H7 (cell line): ENCODE measurements at regions not wholly inside any gene's neighbourhood (a gene's known extent, or its start where the extent isn't known, plus 50 kb on each side); places are given as distances from the start of the nearest gene placed in this dataset.

Experiments used
- DNase-seq: peaks from one replicate; pipeline ENCODE4 v3.0.0; 2012
- H3K27me3 ChIP-seq: 2 replicates; pipeline ENCODE4 v1.6.0; 2011; ENCODE audit warnings: mild to moderate bottlenecking, low read length; ENCODE audit not compliant: control insufficient read depth, insufficient read depth
- H3K36me3 ChIP-seq: replicated peaks from 2 replicates; pipeline ENCODE4 v1.5.1; 2011; ENCODE audit warnings: low read length; ENCODE audit not compliant: control insufficient read depth, insufficient read depth
- H3K4me3 ChIP-seq: 2 replicates; pipeline ENCODE4 v1.5.1; 2011; ENCODE audit warnings: low read depth, mild to moderate bottlenecking, control low read depth, low read length, moderate library complexity; ENCODE audit not compliant: insufficient read depth

DNA sequence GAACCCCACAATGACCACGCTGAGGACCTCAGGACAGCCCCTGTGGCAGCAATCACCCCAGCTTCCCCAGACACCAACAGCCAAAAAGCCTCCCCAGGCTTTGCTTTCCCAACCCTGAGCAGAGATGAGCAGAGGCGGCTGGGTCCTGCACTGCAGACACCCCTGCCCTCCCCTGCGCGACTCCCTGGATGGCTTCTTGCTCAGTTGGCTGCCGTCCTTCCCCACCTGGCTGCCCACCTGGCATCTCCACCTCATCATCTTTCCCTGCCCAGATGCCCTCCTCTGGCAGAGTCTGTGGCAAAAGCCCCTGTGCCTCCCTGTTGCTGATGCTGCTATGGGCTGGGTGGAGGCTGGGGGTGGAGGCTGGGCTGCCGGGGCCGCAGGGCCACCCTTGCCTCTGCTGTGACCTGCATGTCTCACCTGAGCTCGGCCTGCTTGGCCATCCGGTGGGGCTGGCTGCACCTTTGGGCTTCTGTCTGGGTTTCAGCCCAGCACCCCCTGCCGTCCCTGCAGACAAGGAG lies 567.7 kb downstream of the TCERG1L start:
- Histone ChIP-seq H3K27me3 (no peaks in the 10 kb centered on the region), H3K4me3 (no peak overlapping the region), H3K36me3 (no peaks in the 10 kb centered on the region)
- DNase-seq: no peak

DNA sequence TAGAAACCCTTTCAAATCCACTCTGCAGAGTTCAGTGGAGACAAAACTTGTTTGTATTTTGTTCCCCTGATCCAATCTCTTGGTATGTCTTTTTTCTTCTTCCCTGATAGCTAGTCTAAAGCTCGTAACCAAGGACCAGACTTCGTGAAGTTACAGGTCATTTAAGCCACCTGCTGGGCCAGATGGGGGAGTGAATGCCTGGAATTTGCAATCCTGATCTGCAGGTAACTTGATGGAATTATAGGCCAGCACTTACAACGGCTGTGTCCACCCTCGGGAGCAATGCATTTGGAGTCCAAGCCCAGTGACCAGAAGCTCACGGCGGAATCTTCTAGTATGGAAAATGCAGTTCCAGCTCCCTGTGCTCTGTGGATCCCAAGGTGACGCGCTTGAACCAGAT lies 566.9 kb downstream of the TCERG1L start:
- no peak for DNase-seq
- Histone ChIP-seq H3K36me3 (no peaks in the 10 kb centered on the region), H3K27me3 (no peaks in the 10 kb centered on the region), H3K4me3 (no peak overlapping the region)

DNA sequence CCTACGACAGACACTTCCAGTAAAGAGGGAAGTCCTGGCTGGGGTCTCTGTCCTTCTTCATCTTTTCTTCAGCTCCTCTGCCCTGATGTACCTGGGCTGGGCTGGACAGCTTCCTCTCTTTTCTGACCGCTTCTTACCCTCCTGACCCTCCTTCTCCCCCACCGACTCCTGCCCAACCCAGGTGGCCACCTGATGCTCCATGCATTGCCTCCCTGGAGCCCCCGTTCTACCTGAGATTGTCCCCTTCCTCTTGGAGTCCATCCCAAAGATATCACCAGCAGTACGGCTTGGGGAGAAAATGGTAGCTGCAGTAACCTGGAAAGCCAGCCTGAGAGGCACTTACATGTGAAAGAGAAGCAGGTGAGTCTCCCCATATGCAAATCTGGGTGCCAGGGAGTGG lies 566.3 kb downstream of the TCERG1L start:
- Histone ChIP-seq H3K4me3 (no peak overlapping the region), H3K36me3 (no peaks in the 10 kb centered on the region), H3K27me3 (no peaks in the 10 kb centered on the region)
- DNase-seq: no peak

GRCh38 chr10:130745821-130746220 lies 565.7 kb downstream of the TCERG1L start:
- no peak for DNase-seq
- Histone ChIP-seq H3K4me3 (no peak overlapping the region), H3K36me3 (no peaks in the 10 kb centered on the region), H3K27me3 (no peaks in the 10 kb centered on the region)

GRCh38 chr10:130746311-130746710 lies 565.2 kb downstream of the TCERG1L start:
- no peaks in the 10 kb centered on the region for H3K36me3 ChIP-seq
- no peak overlapping the region for H3K4me3 ChIP-seq
- H3K27me3 ChIP-seq: no peaks in the 10 kb centered on the region
- DNase-seq: no peak

GRCh38 chr10:130747356-130747755 lies 564.2 kb downstream of the TCERG1L start:
- no peak for DNase-seq
- Histone ChIP-seq H3K36me3 (no peaks in the 10 kb centered on the region), H3K4me3 (no peak overlapping the region), H3K27me3 (no peaks in the 10 kb centered on the region)

DNA sequence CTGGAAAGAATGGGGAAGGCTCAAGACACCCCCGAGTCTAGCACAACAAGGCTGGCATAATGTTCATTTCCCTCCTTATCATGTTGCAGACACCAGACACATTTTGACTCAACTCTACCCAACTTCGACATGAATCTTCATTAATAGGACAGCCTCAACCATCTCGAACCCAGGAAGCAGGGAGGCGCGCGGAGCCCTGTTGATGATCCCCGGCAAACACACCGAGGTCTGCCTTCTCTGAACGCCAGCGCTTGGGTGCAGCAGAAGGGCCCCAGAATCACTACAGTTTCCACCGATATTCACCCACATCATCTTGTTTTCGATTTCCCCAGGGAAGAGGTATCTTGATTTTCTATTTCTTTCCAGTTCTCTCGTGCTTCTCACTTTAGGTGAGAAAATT lies 563.6 kb downstream of the TCERG1L start:
- no peak for DNase-seq
- no peak overlapping the region for H3K4me3 ChIP-seq
- no peaks in the 10 kb centered on the region for H3K27me3 ChIP-seq
- H3K36me3 ChIP-seq: no peaks in the 10 kb centered on the region

- H3K4me3 ChIP-seq: no peak overlapping the region
- no peaks in the 10 kb centered on the region for H3K27me3 ChIP-seq
- H3K36me3 ChIP-seq: no peaks in the 10 kb centered on the region
- no peak for DNase-seq
Observed at GRCh38 chr10:130748409-130749057, 563.0 kb downstream of the TCERG1L start.

- Histone ChIP-seq H3K36me3 (no peaks in the 10 kb centered on the region), H3K4me3 (no peak overlapping the region), H3K27me3 (no peaks in the 10 kb centered on the region)
- no peak for DNase-seq
Observed at GRCh38 chr10:130749911-130750310, 561.6 kb downstream of the TCERG1L start.

GRCh38 chr10:130750441-130750840 lies 561.1 kb downstream of the TCERG1L start:
- no peaks in the 10 kb centered on the region for H3K36me3 ChIP-seq
- no peaks in the 10 kb centered on the region for H3K27me3 ChIP-seq
- DNase-seq: no peak
- no peak overlapping the region for H3K4me3 ChIP-seq

DNA sequence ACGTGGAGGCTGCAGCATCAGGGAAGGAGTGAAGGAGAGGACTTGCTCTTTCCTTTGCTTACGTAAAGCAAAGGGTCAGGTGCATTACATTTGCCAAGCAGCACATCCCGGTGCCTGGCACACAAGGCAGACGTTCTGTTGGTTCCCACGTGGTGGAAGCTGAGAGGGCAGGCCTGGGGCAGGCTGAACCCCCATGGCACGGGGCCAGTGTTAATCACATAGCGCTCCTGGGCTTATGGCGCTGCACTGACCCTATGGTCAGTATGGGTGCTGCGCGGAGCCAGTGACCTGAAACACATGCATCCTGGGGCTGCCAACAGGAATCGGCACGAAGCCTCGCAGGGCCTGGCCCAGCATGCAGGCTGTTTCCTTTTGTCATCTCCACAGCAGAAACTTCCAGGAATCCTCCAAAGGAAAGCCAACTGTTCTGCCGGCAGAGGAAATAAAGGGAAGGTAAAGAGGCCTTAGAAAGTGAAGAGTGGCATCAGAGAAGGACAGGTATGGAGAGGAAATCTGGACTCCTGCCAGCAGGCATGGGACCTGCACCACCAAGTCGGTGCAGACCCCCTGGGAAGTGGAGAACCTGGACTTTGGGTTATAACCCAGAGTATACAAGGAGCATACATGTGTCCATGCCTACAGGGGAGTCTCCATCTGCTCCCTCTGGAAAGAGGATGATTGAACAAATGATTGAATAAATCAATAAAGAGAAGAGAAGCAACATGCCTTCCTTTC lies 560.2 kb downstream of the TCERG1L start:
- H3K4me3 ChIP-seq: no peak overlapping the region
- H3K36me3 ChIP-seq: no peaks in the 10 kb centered on the region
- no peaks in the 10 kb centered on the region for H3K27me3 ChIP-seq
- DNase-seq: no peak

GRCh38 chr10:130751851-130752250 lies 559.7 kb downstream of the TCERG1L start:
- H3K27me3 ChIP-seq: no peaks in the 10 kb centered on the region
- DNase-seq: no peak
- H3K36me3 ChIP-seq: no peaks in the 10 kb centered on the region
- no peak overlapping the region for H3K4me3 ChIP-seq

GRCh38 chr10:130756651-130757050 lies 554.9 kb downstream of the TCERG1L start:
- DNase-seq: no peak
- H3K27me3 ChIP-seq: no peaks in the 10 kb centered on the region
- no peak overlapping the region for H3K4me3 ChIP-seq
- H3K36me3 ChIP-seq: no peaks in the 10 kb centered on the region

DNA sequence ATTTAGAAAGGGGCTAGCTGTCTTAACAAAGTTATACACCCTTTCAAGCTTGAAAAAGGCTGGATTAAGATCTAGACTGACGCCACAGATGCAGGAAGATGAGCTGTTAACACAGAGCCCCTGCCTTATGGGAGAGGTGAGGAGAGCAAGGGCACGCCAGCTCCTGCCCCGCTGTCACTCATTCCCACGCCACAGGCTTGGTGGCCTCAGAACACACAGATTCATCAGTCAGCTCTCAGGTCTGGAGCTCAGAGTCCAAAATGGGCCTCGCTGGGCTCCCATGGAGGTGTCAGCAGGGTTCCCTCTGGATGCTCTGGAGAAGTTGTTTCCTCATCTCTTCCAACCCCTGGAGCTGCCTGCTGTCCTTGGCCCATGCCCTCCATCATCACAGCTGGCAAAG lies 554.2 kb downstream of the TCERG1L start:
- no peaks in the 10 kb centered on the region for H3K36me3 ChIP-seq
- no peak for DNase-seq
- H3K4me3 ChIP-seq: no peak overlapping the region
- no peaks in the 10 kb centered on the region for H3K27me3 ChIP-seq

DNA sequence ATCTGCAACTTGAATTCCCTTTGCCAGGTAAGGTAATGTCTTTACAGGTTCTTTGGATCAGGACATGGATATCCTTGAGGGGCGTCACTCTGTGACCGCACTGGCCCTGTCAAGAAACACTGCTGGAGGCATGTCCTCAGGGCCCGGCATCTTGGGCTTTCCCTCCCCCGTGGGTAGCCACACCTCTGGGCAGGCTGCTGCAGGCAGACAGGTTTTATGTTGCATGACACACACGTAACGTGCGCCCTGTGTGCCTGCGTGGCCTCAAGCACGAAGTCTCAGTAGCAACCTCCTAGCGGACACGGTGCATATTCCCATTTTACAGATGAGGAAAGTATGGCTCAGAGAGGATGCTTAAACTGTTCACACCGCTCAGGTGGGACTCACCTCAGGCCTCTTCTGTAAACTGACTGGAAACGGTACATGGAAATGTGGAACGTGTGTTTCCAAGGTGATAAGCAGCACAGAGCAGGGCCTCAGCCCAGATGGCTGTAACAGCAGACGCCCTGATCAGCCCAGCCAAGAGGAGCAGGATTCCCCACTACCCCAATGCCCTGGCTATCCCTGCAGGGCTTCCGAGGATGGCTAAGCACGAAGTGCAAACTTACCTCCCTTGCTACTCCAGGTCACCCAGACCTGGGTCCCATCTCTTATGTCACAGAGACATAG lies 553.6 kb downstream of the TCERG1L start:
- no peaks in the 10 kb centered on the region for H3K27me3 ChIP-seq
- DNase-seq: no peak
- no peaks in the 10 kb centered on the region for H3K36me3 ChIP-seq
- H3K4me3 ChIP-seq: no peak overlapping the region
